NCI-H1694 (cell line): ENCODE measurements at regions not wholly inside any gene's neighbourhood (a gene's known extent, or its start where the extent isn't known, plus 50 kb on each side); places are given as distances from the start of the nearest gene placed in this dataset.
A peak's percentile ranks its signal among the peaks of the same experiment; 100 is the strongest.

Experiments used
- DNase-seq: peaks from one replicate; lab custom pipeline; 2025; lab: John Stamatoyannopoulos, UW

DNA sequence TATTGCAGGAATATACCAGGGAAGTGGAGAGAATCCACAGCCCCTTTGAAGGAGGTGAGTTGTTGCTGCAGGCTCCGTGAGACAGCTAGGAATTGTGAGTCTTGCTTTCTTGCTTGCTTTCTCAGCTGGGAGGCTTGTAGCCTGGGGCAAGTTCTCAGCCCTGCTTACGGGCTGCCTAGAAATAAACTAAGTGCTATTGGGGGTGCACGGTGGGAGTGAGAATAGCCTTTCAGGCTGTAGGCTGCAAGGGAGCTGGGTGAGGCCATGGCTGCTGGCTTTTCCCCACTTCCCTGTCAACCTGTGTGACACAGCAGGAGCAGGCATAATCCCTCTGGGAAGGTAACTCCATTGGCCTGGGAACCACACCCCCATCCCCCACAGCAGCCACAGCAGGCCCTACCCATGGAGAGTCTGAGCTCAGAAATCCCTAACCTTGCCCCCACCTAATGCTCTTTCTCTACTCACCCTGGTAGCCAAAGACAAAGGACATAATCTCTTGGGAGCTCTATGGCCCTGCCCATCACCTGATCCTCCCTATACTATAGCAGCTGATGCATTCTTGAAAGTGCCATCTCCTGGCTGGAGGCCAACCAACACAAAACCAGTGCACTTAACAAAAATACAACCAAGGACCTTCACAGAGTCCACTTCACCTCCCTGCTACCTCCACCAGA lies 113.0 kb downstream of the MMRN1 start:
- DNase-seq, result no peak

DNA sequence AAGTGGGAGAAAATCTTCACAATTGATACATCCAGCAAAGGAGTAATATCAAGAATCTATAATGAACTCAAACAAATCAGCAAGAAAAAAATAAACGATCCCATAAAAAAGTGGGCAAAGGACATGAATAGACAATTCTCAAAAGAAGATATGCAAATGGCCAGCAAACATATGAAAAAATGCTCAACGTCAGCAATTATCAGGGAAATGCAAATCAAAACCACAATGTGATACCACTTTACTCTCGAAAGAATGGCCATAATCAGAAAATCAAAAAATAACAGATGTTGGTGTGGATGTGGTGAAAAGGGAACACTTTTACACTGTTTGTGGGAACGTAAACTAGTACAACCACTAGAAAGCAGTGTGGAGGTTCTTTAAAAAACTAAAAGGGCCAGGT lies 114.3 kb upstream of the CCSER1 start:
- DNase-seq, result no peak

DNA sequence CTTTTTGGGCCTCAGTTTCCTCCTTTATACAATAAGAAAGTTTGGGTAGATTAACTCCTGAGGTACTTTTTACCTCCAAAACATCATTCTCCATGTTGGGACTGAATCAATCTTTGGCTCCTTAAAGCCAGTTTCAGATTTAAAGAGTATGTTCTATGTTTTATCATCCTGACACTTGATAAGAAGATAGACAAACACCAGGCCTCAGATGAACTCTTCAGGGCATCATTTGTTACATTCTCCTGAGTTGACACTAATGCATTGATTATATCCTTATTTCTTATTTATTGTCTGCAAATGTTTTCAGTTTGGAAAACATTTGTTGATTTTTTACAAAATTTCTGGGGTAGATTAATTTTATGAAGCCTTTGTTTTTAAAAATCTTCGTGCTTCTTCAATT lies 102.7 kb upstream of the CCSER1 start:
- no peak for DNase-seq

DNA sequence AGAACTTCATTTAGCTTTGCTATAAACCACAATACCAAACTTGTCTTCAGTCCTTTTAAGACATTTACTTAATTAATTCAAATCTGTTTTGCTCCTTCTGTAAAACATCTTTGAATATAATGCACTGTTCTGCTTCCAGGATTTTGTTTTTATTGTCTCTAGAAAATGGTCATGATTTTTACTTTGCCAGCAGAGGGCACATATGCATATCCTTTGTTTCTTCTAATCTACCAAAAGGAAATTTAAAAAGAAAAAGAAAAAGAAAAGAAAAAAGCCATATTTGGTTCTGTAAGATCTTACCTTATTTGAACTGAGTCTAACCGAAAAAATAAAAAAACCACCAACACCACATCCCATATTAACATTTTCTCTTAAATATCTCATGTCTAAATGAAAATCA lies 101.9 kb upstream of the CCSER1 start:
- DNase-seq, result peak; percentile 26

DNA sequence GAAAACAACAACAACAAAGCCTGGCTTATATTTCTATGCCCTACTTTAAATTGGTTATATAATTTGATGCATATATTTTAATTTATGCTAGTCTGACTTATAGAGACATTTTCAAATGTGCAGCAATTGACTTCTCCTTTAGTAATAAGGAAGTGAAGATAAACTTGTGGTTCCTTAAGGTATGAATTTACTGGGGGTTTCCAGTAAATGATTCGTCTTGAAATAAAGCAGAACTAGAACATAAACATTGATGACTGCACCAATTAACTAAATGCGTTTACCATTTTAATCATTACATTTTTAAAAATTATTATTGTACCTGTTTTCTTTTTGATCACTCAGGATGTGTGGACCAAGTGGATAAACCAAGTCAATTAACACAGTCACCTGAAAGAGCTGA lies 99.6 kb upstream of the CCSER1 start:
- DNase-seq, result no peak

DNA sequence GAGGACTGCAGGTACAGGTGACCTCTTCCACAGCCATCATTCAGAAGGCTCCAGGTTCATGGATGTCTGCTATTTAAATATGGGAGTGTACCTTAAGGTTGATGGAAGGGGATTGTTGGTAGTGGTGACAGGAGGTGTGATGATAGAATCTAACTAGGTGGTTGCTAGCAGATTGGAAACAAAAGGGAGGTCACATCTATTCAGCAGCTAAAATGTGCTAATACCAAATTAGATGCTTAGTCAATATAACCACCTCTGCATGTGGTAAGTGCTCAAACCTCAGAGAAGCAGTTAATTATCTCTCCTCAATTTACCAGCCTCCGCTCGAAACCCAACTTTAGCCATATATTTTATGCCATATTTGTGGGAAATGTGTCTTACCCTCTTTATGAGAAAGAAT lies 98.7 kb upstream of the CCSER1 start:
- DNase-seq, result no peak

DNA sequence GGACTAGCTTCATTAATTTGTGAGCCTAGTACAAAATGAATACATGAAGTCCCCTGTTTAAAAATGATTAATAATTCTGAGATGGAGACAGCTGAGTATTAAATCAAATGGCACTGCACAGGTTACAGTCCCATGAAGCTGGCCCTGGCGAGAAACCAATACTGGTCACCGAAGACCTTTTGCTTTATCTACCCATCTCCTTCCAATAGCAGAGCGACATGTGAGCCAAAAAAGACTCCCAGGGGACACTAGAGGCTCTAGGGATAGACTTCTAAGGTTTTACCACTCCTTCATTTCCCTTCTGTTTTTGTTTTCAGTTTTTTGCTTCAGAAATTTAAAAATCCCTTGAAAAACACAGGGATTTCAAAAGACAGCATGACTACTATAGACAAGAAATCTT lies 97.0 kb upstream of the CCSER1 start:
- no peak for DNase-seq

DNA sequence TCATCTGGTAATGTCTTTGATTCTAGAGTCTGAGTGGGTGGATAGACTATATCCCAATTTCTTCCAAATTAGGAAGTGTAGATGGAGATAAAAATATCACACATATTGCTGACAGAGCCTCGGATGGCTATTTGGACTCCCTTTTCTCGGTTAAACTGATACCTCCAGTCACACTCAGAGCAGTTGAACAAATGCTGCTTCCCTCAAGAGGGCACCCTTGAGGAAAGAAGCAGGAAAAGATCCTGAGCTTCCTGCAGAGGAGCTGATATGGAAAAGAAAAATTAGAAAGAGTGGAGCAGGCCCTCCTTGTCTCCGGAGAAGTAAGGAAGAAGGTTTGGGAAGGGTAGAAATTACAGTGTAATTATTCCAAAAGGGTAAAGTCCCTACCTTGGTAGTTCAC lies 96.2 kb upstream of the CCSER1 start:
- DNase-seq, result peak; percentile 1

DNA sequence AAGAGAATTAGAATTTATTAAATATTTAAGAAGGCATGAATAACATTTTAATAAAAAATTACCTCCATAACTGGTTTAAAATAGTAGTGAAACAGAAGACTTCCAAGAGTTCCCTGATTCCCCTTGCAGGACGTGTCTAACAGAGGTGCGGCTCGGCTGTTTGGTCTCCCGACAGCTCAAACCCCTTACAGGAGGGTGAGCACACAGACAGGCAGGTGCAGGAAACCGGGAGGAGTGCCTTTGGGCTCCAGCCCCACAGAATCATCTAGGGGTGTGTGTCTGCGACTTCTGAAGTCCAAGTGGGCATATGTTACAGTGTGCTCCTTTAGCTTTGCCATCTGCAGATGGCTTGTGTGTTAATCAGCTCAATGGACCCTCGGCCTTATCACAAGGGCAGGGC lies 88.1 kb upstream of the CCSER1 start:
- no peak for DNase-seq

DNA sequence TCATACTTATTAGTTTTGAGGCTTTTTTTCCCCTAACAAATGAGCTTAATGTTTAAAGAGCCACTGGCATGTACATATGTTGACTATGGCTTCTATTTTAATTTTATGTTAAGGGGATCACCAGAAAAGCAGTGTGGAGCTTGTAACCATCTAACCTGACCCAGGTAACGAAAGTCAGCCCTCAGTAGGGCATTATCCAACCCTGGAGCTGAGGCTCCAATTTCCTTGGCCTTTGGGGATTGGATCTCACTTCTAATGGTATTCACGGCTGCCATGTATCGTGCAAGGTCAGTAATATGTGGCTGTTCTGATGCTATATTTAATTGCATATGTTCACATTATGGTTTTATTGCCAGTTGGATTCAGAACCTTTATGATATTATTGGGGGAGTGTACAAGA lies 75.2 kb upstream of the CCSER1 start:
- no peak for DNase-seq

DNA sequence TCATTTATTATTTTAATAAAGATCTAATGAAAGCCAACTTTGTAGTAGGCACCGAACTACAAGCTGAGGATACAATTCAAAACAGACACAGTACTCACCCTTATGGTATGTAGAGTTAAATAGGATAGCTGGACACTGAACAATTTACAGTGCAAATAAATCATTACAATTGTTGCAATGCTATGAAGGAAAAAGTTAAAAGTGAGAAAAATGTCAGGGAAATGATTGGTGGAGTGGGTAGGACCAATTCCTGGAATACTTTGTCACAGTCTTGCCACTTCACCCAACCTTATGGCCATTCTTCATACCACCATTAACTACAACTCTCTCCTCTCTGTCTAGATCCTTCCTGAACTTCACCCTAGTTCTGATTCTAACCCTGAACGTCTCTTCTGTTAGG lies 70.1 kb upstream of the CCSER1 start:
- no peak for DNase-seq

DNA sequence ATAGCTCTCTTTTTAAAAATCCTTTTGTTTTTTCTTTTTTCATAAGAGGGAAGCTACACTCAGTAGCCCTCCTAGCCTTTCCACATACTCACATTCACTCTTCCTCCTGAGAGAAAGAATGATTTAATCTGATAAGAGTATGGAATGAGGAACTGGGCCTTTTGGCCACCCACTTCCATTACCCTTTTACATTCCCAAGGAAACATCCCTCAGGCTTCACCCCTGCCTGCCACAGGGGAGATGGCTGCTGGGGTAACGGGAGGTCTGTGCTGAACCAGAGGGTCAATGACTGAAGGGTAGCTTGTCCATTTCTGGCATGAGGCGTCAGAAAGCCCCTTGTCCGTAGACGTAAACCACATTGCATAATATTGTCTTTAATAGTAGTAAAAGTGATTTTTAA lies 67.2 kb upstream of the CCSER1 start:
- DNase-seq, result no peak

DNA sequence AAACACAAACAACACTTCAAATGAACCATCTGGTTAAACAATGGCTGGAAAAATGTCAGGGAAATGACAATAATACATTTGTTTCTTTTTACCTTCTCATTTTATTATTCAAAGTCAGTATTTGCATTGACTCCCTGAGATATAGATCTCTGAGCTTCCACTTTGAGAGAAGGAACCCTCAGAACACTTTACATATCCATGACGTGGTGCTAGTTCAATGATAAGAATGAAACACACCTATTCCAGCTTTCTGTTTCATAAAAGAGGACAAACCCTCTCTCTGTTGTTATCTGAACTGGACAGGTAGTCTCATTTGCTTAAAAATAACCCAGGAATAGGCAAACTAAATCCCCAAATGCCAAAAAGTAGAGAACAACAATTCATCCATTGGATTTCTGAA lies 65.3 kb upstream of the CCSER1 start:
- no peak for DNase-seq

DNA sequence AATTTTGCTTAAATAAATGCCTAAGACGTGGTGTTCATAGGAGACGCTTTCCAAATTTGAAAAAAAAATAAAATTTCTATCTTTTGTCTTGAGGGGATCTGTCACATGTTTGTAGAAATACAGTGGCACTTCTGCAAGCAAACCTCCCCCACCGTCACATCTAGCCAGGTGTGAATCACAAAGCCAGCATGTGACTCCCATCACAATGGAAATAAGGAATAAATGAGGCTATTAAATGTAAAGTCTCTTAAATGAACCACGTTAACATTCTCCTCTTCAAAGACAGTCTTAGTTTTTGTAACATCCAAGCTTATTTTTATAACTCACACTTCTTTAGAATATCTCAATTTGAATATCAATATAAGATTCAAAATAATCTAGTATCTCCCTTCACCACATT lies 63.0 kb upstream of the CCSER1 start:
- no peak for DNase-seq

DNA sequence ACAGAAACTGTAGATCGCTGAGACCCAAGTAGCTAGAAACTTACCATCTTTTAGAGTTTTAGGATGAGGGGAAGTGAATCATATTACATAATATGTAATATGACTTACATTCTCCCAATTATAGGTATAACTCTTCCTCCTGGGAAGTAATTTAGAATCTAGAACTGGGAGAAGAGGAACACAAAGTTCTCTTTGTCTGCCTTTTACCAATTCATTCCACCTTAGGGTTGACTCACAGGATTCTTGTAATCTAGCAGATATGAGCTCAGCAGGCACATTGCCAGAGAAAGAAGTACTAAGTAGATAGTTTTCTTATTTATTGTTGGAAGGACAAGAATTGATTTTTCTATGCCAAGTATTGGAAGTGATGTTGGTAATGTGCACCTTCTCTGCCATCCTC lies 58.0 kb upstream of the CCSER1 start:
- no peak for DNase-seq

DNA sequence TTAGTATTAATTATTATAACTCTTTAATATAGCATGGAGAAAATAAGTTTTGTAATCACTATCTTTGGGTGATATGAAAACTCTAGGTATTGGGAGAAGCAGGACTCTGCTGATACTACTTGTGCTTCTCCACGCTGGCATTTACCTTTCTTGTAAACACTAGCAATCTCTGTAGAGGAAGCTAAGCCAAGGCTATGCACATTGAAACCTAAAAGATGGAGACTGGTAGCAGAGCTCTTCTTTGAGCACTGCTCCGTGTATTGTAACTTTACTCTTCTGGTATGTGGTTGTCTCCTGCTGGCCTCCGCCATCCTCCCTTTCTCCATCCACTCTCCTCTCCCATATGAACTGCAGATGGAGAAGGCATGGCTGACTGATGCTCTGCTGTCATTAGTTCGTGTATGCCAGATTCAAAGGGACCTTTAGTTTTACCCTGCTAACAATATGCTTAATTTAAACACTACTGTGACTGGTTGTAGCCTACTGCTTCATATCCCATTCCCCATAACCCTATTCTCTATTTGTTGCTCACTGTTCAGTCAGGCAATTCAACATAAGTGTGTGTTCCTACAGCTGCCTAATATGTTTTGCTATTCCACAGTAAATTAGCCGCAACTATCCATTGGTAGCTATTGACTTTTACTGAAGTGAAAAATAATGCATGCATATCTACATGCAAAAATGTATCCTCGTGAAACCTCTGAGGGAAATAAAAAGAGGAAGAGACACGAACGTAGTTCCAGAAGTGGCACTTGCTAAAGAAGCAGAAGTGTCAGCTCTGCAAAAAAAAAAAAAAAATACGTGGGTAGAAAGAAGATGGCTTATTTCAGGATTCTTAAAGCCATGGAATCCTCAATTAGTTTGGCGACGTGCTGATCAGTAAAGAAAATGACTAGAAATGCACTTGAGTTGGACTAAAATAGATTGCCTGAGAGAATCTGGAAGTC lies 55.6 kb upstream of the CCSER1 start:
- no peak for DNase-seq

DNA sequence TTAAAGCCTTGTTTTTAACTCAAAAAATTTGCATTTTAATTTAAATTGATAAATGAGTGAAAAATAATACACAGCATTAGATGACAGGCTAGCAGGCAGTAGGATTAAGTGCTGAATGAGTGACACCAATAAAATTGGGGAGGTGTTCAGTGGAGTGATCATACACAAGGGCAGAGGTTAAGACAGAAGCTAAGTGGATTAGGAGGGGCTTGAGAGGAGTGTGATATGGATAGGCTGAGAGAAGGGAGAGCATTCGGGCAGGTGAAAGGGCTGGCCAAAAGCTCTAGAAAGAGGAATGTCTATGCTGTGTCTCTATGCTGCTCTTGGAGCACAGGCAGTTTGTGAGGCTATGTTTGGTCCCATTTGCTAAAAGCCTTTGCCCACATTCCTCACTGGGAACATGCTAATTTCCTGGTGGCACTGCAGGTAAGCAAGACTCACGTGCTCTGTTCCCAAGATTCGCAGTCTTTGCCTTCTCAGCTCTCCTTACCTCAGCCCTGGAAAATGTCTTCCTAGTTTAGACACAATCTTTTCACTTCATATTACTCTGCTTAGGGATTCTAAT lies 52.8 kb upstream of the CCSER1 start:
- DNase-seq, result no peak
